DLD1 (cell line): ENCODE measurements at regions not wholly inside any gene's neighbourhood (a gene's known extent, or its start where the extent isn't known, plus 50 kb on each side); places are given as distances from the start of the nearest gene placed in this dataset.

ENCODE experiments used
- in situ Hi-C: cut with HindIII; loops from 2 replicates; pipeline ENCODE4 v1.10.0; 2017; ENCODE audit warnings: low sequenced_read_pairs

- in situ Hi-C loops = no loop called here
Observed at GRCh38 chr9:19516348-19516747, 107.5 kb downstream of the ACER2 start.

DNA sequence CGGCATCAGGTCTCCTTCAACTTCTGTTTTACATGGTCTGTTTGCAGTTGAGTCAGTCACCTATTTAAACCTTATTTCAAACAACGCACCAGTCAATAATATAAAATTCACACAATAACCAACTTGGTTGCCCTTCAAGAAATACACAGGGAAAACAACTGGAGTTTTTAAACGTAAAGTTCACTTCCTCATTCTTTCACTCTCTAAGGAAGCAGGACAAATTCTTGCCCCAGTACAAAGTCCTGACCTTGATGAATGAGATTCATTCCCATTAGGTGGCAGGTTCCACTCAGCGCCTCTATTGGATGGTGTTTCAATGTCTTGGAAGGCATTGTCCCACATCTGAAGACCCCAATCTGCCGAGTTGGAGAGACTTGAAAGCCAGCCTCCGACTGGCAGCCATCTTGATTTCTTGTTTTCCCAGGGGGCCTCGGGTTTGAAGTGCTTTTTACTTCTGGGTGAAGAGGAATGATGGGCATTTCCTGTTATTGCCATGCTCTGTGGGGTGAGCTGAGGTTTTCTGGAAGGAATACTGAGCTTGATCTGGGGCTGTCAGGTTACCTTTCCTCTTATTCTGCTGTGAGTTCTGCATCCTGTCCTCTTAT is 105.0 kb downstream of the ACER2 start:
- in situ Hi-C loops = no loop called here

DNA sequence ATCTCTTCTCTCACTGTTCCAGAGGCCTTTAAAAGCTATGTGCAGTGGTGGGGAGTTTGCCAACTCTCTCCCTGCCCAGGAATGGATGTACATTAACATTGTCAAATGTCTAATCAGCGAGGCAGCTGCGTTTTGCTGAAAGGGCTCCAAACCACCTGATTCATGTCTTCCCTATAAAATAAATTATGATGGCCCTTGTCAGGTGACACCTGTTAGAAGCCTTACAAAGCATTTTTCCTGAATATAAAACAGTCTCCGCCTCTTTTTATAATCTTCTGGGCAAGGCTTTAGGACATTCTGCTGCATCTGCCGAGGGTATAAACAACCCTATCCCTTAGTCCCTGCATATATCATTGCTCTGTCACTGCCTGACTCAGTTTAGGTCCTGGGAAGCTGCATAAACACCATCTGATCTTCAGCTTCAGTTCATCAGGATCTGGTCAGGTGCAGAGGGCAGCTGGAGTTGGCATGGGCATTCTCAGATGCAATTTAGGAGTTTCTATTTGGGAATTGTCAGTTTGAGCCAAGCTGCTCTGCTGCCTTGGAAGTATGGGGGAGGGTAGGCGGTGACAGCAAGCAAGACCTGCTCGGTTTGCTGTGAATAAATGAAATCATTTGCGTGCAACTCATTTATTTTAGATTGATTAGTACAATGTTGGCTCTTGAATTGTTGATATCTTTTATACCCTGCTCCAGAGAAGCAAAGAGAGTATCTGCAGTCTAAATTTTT is 103.5 kb downstream of the ACER2 start:
- in situ Hi-C loops = no loop called here

DNA sequence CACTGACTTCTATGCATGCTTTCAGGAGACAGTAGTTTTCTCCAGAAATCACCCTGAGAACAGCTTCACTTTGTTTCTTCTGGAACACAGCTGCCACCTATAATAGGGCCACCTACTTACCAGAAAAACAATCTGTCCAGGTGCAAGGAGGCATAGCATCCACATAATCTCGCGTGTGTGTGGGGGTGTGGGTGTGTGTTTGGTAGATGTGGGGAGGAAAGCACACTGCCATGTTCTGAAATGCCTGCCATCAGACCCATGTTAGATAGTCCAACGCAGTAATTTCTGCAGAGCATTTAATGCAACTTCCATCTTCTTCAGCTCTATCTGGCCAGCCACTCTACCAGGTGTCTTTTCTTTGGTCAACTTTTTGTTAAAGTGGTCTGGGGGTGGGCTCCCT is 102.9 kb downstream of the ACER2 start:
- in situ Hi-C loops = no loop called here

DNA sequence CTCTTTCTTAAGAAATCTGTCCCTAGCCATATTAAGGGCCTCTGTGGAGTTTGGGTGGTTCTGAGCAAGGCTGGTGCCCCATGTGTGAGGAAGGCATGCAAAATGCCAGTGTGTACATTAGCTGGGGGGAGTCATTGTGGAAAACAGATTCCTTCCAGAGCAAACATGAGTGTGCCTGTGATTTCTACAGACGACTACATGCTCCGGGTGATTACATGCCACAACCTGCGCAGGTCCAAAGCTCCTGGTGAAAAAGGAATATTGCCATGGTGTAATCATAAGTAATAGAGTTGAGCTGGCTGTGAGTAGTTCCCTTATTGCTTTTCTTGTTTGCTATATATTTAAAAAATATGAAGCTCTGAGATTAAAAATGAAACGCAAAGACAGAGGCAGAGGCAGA is 102.1 kb downstream of the ACER2 start:
- in situ Hi-C loops = no loop called here
